ENCODE measurements at regions not wholly inside any gene's neighbourhood (a gene's known extent, or its start where the extent isn't known, plus 50 kb on each side); places are given as distances from the start of the nearest gene placed in this dataset.

GRCh38 chr3:87390821-87391220 is 114.4 kb upstream of the POU1F1 start:
- DNase-seq = no peak

- DNase-seq = no peak
These were observed 114.0 kb upstream of the POU1F1 start for GRCh38 chr3:87390353-87390752.

GRCh38 chr3:87375231-87375682 is 98.9 kb upstream of the POU1F1 start:
- DNase-seq = no peak

GRCh38 chr3:87370007-87370406 is 93.6 kb upstream of the POU1F1 start:
- no peak for DNase-seq

GRCh38 chr3:87367736-87368135 is 91.4 kb upstream of the POU1F1 start:
- no peak for DNase-seq

- DNase-seq = no peak
These were observed 87.3 kb upstream of the POU1F1 start for GRCh38 chr3:87363721-87364120.

- no peak for DNase-seq
These were observed 85.6 kb upstream of the POU1F1 start for GRCh38 chr3:87361956-87362355.

GRCh38 chr3:87361271-87361670 is 84.9 kb upstream of the POU1F1 start:
- DNase-seq = no peak

GRCh38 chr3:87359826-87360225 is 83.4 kb upstream of the POU1F1 start:
- DNase-seq = no peak

GRCh38 chr3:87359025-87359424 is 82.6 kb upstream of the POU1F1 start:
- DNase-seq = no peak

GRCh38 chr3:87358066-87358465 is 81.7 kb upstream of the POU1F1 start:
- no peak for DNase-seq

GRCh38 chr3:87354398-87354797 is 78.0 kb upstream of the POU1F1 start:
- DNase-seq = no peak

- no peak for DNase-seq
These were observed 75.6 kb upstream of the POU1F1 start for GRCh38 chr3:87351937-87352336.

- DNase-seq = peak in 1 of 2 donors; percentile 4
These were observed 74.2 kb upstream of the POU1F1 start for GRCh38 chr3:87350367-87351199.

- no peak for DNase-seq
These were observed 73.4 kb upstream of the POU1F1 start for GRCh38 chr3:87349833-87350232.

- no peak for DNase-seq
These were observed 60.4 kb upstream of the POU1F1 start for GRCh38 chr3:87336761-87337160.

GRCh38 chr3:87335931-87336330 is 59.5 kb upstream of the POU1F1 start:
- no peak for DNase-seq

GRCh38 chr3:87333393-87333892 is 57.1 kb upstream of the POU1F1 start:
- no peak for DNase-seq

GRCh38 chr3:87332789-87333188 is 56.4 kb upstream of the POU1F1 start:
- no peak for DNase-seq

- no peak for DNase-seq
These were observed 52.7 kb upstream of the POU1F1 start for GRCh38 chr3:87329065-87329464.
